OCI-LY7 (cell line): ENCODE measurements at regions not wholly inside any gene's neighbourhood (a gene's known extent, or its start where the extent isn't known, plus 50 kb on each side); places are given as distances from the start of the nearest gene placed in this dataset.

Experiments
- CTCF ChIP-seq: fragments of 200-600 bp; sonication (generic); conservative IDR thresholded peaks from 2 replicates; pipeline ENCODE4 v1.5.1; 2014; ENCODE audit warnings: mild to moderate bottlenecking, antibody characterized with exemption, low read length, moderate library complexity, mixed read lengths
- EZH2phosphoT487 ChIP-seq: fragments of 200-600 bp; sonication (generic); IDR thresholded peaks from 2 replicates; pipeline ENCODE4 v1.6.1; 2018; ENCODE audit warnings: low read depth, borderline replicate concordance, mild to moderate bottlenecking, mixed run types, antibody characterized with exemption, low read length, moderate library complexity, mixed read lengths

- no peak for TF ChIP-seq CTCF
- TF ChIP-seq EZH2phosphoT487 = no peak
Measured at GRCh38 chr2:22701561-22702160, 683.3 kb upstream of the KLHL29 start.
